Naive B cell (primary cell): ENCODE measurements at regions not wholly inside any gene's neighbourhood (a gene's known extent, or its start where the extent isn't known, plus 50 kb on each side); places are given as distances from the start of the nearest gene placed in this dataset.
A peak's percentile ranks its signal among the peaks of the same experiment; 100 is the strongest.
"Not testable (repeated sequence)": the region's sequence is repeated elsewhere in the genome, so short reads cannot be mapped to it uniquely, and the experiment has no call there.

Experiments
- ATAC-seq, 2 donors: fragments of 150-1000 bp; cut with Tn5 transposase; 2 replicates each; pipeline ENCODE4 v1.10.0; 2021; ENCODE audit warnings: low read depth in 2 of 2, mild to moderate bottlenecking in 2 of 2, moderate library complexity in 2 of 2
- DNase-seq: peaks from one replicate; pipeline ENCODE4 v3.0.0; 2022
- H3K27ac Mint-ChIP-seq, 6 donors: one replicate each; pipeline ENCODE4 v1.8.0; 2020 to 2022; ENCODE audit warnings: mild to moderate bottlenecking in 6 of 6, mixed read lengths in 6 of 6, moderate library complexity in 5 of 6, inconsistent platforms in 2 of 6
- H3K27me3 Mint-ChIP-seq, 3 donors: one replicate each; pipeline ENCODE4 v1.8.0; 2021 to 2022; ENCODE audit warnings: mixed read lengths in 3 of 3, mild to moderate bottlenecking in 1 of 3
- H3K36me3 Mint-ChIP-seq, 2 donors: one replicate each; pipeline ENCODE4 v1.8.0; 2020 to 2022; ENCODE audit warnings: mixed read lengths in 2 of 2, inconsistent platforms in 1 of 2, mild to moderate bottlenecking in 1 of 2
- H3K4me1 Mint-ChIP-seq, 3 donors: one replicate each; pipeline ENCODE4 v1.8.0; 2020 to 2022; ENCODE audit warnings: mixed read lengths in 3 of 3, inconsistent platforms in 1 of 3, mild to moderate bottlenecking in 1 of 3, moderate library complexity in 1 of 3
- H3K4me3 Mint-ChIP-seq, 8 donors: one replicate each; pipeline ENCODE4 v1.8.0; 2020 to 2022; ENCODE audit warnings: mild to moderate bottlenecking in 8 of 8, mixed read lengths in 8 of 8, moderate library complexity in 8 of 8, inconsistent platforms in 2 of 8
- H3K9me3 Mint-ChIP-seq, 7 donors: one replicate each; pipeline ENCODE4 v1.8.0; 2020 to 2022; ENCODE audit warnings: mixed read lengths in 7 of 7, mild to moderate bottlenecking in 5 of 7, inconsistent platforms in 2 of 7, moderate library complexity in 1 of 7

GRCh38 chr10:55742487-55742886, 618.6 kb downstream of the ZWINT start:
- Mint-ChIP-seq H3K27me3 (no peaks in the 10 kb centered on the region), H3K36me3 (no peaks in the 10 kb centered on the region), H3K27ac (no peak overlapping the region), H3K4me3 (no peak overlapping the region), H3K4me1 (no peaks in the 10 kb centered on the region), H3K9me3 (peaks cover 0 to 2% (median 0%) of the 10 kb centered on the region in 7 donors)
- ATAC-seq (no peak), DNase-seq (no peak)

- not testable (repeated sequence) for ATAC-seq, H3K4me1 Mint-ChIP-seq, H3K9me3 Mint-ChIP-seq, H3K27me3 Mint-ChIP-seq, H3K36me3 Mint-ChIP-seq, DNase-seq, H3K4me3 Mint-ChIP-seq, H3K27ac Mint-ChIP-seq
These were observed 620.3 kb downstream of the ZWINT start for GRCh38 chr10:55740767-55741166.

GRCh38 chr10:55740110-55740509, 620.9 kb downstream of the ZWINT start:
- Mint-ChIP-seq H3K27me3 (no peaks in the 10 kb centered on the region), H3K4me3 (peak overlapping the region in 1 of 8 donors; percentile 7), H3K9me3 (peaks cover 0 to 2% (median 0%) of the 10 kb centered on the region in 7 donors), H3K4me1 (no peaks in the 10 kb centered on the region), H3K36me3 (no peaks in the 10 kb centered on the region), H3K27ac (peak overlapping the region in 1 of 6 donors; percentile 28)
- no peak for ATAC-seq
- no peak for DNase-seq

GRCh38 chr10:55734112-55734511, 626.9 kb downstream of the ZWINT start:
- H3K9me3 Mint-ChIP-seq = peaks cover 0 to 2% (median 0%) of the 10 kb centered on the region in 7 donors
- no peaks in the 10 kb centered on the region for H3K27me3 Mint-ChIP-seq
- no peak overlapping the region for H3K27ac Mint-ChIP-seq
- no peak for DNase-seq
- ATAC-seq = no peak
- no peaks in the 10 kb centered on the region for H3K4me1 Mint-ChIP-seq
- no peak overlapping the region for H3K4me3 Mint-ChIP-seq
- no peaks in the 10 kb centered on the region for H3K36me3 Mint-ChIP-seq

- H3K4me1 Mint-ChIP-seq = no peaks in the 10 kb centered on the region
These were observed 656.1 kb downstream of the ZWINT start for GRCh38 chr10:55704950-55705349.

GRCh38 chr10:55668326-55668922, 692.6 kb downstream of the ZWINT start:
- peaks cover 0 to 7% (median 0%) of the 10 kb centered on the region in 7 donors for H3K9me3 Mint-ChIP-seq
- no peak overlapping the region for H3K4me3 Mint-ChIP-seq
- no peaks in the 10 kb centered on the region for H3K36me3 Mint-ChIP-seq
- no peaks in the 10 kb centered on the region for H3K27me3 Mint-ChIP-seq
- no peak for DNase-seq
- ATAC-seq = no peak
- H3K4me1 Mint-ChIP-seq = no peaks in the 10 kb centered on the region
- no peak overlapping the region for H3K27ac Mint-ChIP-seq

More at GRCh38 chr10:55704950-55705349, 656.1 kb downstream of the ZWINT start:
- Mint-ChIP-seq H3K36me3 (no peaks in the 10 kb centered on the region), H3K27ac (no peak overlapping the region), H3K27me3 (no peaks in the 10 kb centered on the region), H3K9me3 (peaks cover 0 to 9% (median 0%) of the 10 kb centered on the region in 7 donors), H3K4me3 (no peak overlapping the region)
- DNase-seq = no peak
- no peak for ATAC-seq

GRCh38 chr10:55653531-55653930, 707.5 kb downstream of the ZWINT start:
- DNase-seq = no peak
- Mint-ChIP-seq H3K36me3 (no peaks in the 10 kb centered on the region), H3K4me1 (no peaks in the 10 kb centered on the region), H3K9me3 (peaks cover 0 to 4% (median 0%) of the 10 kb centered on the region in 7 donors), H3K4me3 (no peak overlapping the region), H3K27ac (no peak overlapping the region), H3K27me3 (no peaks in the 10 kb centered on the region)
- no peak for ATAC-seq

GRCh38 chr10:55641601-55642000, 719.5 kb downstream of the ZWINT start:
- DNase-seq (no peak), ATAC-seq (no peak)
- Mint-ChIP-seq H3K36me3 (no peaks in the 10 kb centered on the region), H3K4me3 (no peak overlapping the region), H3K9me3 (no peaks in the 10 kb centered on the region), H3K4me1 (no peaks in the 10 kb centered on the region), H3K27ac (no peak overlapping the region), H3K27me3 (no peaks in the 10 kb centered on the region)

- Mint-ChIP-seq H3K4me1 (peaks cover 2 to 14% (median 4%) of the 10 kb centered on the region in 3 donors), H3K9me3 (peaks cover 0 to 9% (median 2%) of the 10 kb centered on the region in 7 donors), H3K4me3 (peak overlapping the region in 3 of 8 donors; percentile 32 to 48 (median 38)), H3K27me3 (peaks cover 28 to 46% (median 43%) of the 10 kb centered on the region in 3 donors), H3K36me3 (peaks cover 0 to 3% of the 10 kb centered on the region in 2 donors), H3K27ac (no peak overlapping the region)
- no peak for ATAC-seq
- DNase-seq = no peak
These were observed 729.9 kb downstream of the ZWINT start for GRCh38 chr10:55631071-55631654.

GRCh38 chr10:55630491-55631056, 730.5 kb downstream of the ZWINT start:
- peaks cover 31 to 46% (median 43%) of the 10 kb centered on the region in 3 donors for H3K27me3 Mint-ChIP-seq

GRCh38 chr10:55629793-55630490, 731.1 kb downstream of the ZWINT start:
- H3K9me3 Mint-ChIP-seq = peaks cover 0 to 9% (median 2%) of the 10 kb centered on the region in 7 donors
- peaks cover 31 to 46% (median 43%) of the 10 kb centered on the region in 3 donors for H3K27me3 Mint-ChIP-seq
- H3K4me1 Mint-ChIP-seq = peaks cover 2 to 14% (median 4%) of the 10 kb centered on the region in 3 donors
- peaks cover 0 to 3% of the 10 kb centered on the region in 2 donors for H3K36me3 Mint-ChIP-seq
- H3K4me3 Mint-ChIP-seq = peak overlapping the region in 3 of 8 donors; percentile 5 to 42 (median 21)
- no peak overlapping the region for H3K27ac Mint-ChIP-seq
- ATAC-seq = no peak
- no peak for DNase-seq

More at GRCh38 chr10:55630491-55631056, 730.5 kb downstream of the ZWINT start:
- Mint-ChIP-seq H3K9me3 (peaks cover 0 to 9% (median 2%) of the 10 kb centered on the region in 7 donors), H3K36me3 (peaks cover 0 to 3% of the 10 kb centered on the region in 2 donors), H3K4me3 (peak overlapping the region in 2 of 8 donors; percentile 5 to 47), H3K27ac (no peak overlapping the region), H3K4me1 (peaks cover 2 to 14% (median 4%) of the 10 kb centered on the region in 3 donors)
- ATAC-seq (no peak), DNase-seq (no peak)

- Mint-ChIP-seq H3K9me3 (peaks cover 0 to 9% (median 2%) of the 10 kb centered on the region in 7 donors), H3K4me3 (no peak overlapping the region), H3K36me3 (peaks cover 0 to 3% of the 10 kb centered on the region in 2 donors), H3K27me3 (peaks cover 26 to 44% (median 36%) of the 10 kb centered on the region in 3 donors), H3K4me1 (peaks cover 2 to 14% (median 4%) of the 10 kb centered on the region in 3 donors), H3K27ac (no peak overlapping the region)
- no peak for ATAC-seq
- DNase-seq = no peak
These were observed 732.8 kb downstream of the ZWINT start for GRCh38 chr10:55628260-55628701.

GRCh38 chr10:55627501-55628051, 733.5 kb downstream of the ZWINT start:
- ATAC-seq = no peak
- H3K9me3 Mint-ChIP-seq = peaks cover 0 to 9% (median 2%) of the 10 kb centered on the region in 7 donors

More at GRCh38 chr10:55627501-55628051, 733.5 kb downstream of the ZWINT start:
- H3K27ac Mint-ChIP-seq = no peak overlapping the region
- no peak for DNase-seq
- H3K4me3 Mint-ChIP-seq = peak overlapping the region in 1 of 8 donors; percentile 35
- H3K4me1 Mint-ChIP-seq = peaks cover 2 to 14% (median 4%) of the 10 kb centered on the region in 3 donors
- H3K36me3 Mint-ChIP-seq = peaks cover 0 to 3% of the 10 kb centered on the region in 2 donors
- peaks cover 24 to 37% (median 29%) of the 10 kb centered on the region in 3 donors for H3K27me3 Mint-ChIP-seq
